ENCODE measurements at regions not wholly inside any gene's neighbourhood (a gene's known extent, or its start where the extent isn't known, plus 50 kb on each side); places are given as distances from the start of the nearest gene placed in this dataset.

DNA sequence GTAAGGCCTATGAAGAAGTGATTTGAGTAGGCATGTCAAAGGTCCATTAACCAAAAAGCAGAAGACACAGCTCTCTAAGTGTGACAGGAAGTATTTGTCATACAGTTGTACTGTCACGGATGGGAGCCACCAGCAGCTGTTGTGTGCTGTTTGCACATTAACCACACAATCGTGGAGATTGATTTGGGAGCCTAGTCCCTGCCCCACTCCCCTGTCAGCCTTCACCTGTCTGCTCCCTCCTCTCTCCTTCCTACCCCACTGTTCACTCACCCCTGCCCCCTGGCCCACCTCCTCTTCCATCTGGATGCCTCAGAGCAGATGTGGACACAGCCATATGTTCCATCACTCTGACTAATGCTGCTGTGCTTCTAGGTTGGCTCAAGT is 124.7 kb upstream of the SPACA1 start:
- TF ChIP-seq EP300 (IDR thresholded peaks at IDR 0.05), result no peak
- TF ChIP-seq, protein P1, sequence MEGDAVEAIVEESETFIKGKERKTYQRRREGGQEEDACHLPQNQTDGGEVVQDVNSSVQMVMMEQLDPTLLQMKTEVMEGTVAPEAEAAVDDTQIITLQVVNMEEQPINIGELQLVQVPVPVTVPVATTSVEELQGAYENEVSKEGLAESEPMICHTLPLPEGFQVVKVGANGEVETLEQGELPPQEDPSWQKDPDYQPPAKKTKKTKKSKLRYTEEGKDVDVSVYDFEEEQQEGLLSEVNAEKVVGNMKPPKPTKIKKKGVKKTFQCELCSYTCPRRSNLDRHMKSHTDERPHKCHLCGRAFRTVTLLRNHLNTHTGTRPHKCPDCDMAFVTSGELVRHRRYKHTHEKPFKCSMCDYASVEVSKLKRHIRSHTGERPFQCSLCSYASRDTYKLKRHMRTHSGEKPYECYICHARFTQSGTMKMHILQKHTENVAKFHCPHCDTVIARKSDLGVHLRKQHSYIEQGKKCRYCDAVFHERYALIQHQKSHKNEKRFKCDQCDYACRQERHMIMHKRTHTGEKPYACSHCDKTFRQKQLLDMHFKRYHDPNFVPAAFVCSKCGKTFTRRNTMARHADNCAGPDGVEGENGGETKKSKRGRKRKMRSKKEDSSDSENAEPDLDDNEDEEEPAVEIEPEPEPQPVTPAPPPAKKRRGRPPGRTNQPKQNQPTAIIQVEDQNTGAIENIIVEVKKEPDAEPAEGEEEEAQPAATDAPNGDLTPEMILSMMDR (IDR thresholded peaks at IDR 0.05), result no peak
- TF ChIP-seq POLR2A (IDR thresholded peaks at IDR 0.05), result no peak
- Histone ChIP-seq H3K36me3 (no peaks in the 10 kb centered on the region), H3K9me3 (no peaks in the 10 kb centered on the region), H3K27me3 (no peaks in the 10 kb centered on the region), H3K27ac (peak overlapping the region in 1 of 4 donors; percentile 30), H3K4me3 (no peak overlapping the region), H3K4me1 (peaks cover 0 to 6% (median 3%) of the 10 kb centered on the region in 4 donors)
- DNase-seq (ENCODE audit: low spot score in 2 of 2), result no peak
- WGBS, 2 donors, result 61 to 70% methylated on average over 2 of the region's 2 CpGs

DNA sequence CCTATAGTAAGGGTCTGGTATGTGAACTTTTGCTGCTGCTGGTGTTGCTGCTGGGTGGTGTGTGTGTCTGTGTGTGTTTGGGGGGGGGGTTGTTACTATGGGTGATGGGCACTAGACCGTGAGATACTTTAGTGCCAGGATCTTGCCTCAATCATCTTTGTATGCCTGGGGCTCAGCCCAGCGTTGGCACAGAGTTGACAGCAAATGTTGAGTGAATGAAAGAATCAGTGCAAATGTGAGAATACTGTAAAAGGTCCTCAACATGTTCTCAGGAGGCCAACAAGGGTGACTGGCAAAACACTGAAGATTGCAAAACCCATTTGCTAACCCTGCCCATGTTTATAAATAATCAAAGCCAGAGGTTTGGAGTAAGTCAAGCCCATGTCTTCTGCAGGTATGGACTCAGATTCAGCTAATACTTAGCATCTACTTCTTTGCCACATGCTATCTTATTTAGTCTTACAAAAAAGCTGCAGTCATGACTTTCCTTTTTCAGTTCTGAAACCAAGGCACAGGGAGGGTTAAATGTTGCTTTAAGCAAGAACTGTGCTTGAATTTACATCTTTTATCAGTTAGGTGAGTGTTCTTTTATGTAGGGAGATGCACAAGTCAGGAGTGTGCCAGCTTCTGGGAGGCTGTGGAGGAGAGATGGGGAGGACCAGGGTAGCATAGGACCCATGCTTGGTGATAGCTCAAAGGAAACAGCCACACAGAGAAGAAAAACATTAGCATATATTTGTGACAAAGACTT is 125.3 kb upstream of the SPACA1 start:
- Histone ChIP-seq H3K9me3 (no peaks in the 10 kb centered on the region), H3K27me3 (no peaks in the 10 kb centered on the region), H3K36me3 (no peaks in the 10 kb centered on the region), H3K4me1 (peaks cover 0 to 8% (median 3%) of the 10 kb centered on the region in 4 donors), H3K4me3 (no peak overlapping the region), H3K27ac (no peak overlapping the region)
- WGBS, 2 donors, result 58 to 62% methylated on average over 2 of the region's 2 CpGs
- no peak for DNase-seq (ENCODE audit: low spot score in 2 of 2)
- TF ChIP-seq POLR2A (IDR thresholded peaks at IDR 0.05) (no peak), EP300 (IDR thresholded peaks at IDR 0.05) (no peak)
- TF ChIP-seq, protein P1 (IDR thresholded peaks at IDR 0.05), result no peak

DNA sequence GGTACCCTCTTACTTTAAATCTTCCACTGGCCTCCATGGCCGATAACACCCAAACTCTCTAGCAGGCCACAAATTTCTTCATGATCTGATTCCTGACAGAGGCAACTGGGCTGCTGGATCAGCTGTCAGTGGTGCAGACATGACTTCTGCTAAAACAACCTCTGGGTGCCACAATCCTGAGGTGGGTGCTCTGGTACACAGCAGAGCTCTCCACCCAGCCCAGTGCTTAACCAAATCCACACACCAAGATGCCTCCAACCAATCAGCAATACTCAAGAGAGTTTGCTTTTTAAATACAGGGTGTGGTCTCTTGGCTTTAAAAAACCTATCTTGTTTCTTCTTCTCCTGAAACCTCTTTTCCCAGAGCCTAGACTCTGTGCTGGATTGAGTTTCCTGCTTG is 126.6 kb upstream of the SPACA1 start:
- Histone ChIP-seq H3K27ac (no peak overlapping the region), H3K36me3 (no peaks in the 10 kb centered on the region), H3K4me1 (peaks cover 0 to 8% (median 3%) of the 10 kb centered on the region in 4 donors), H3K4me3 (no peak overlapping the region), H3K9me3 (peaks cover 0 to 7% (median 0%) of the 10 kb centered on the region in 4 donors), H3K27me3 (no peaks in the 10 kb centered on the region)
- 90 to 92% methylated on average over 1 of the region's 1 CpG for WGBS, 2 donors
- TF ChIP-seq POLR2A (IDR thresholded peaks at IDR 0.05), result no peak
- TF ChIP-seq, protein P1 (IDR thresholded peaks at IDR 0.05), result no peak
- no peak for TF ChIP-seq EP300 (IDR thresholded peaks at IDR 0.05)
- no peak for DNase-seq (ENCODE audit: low spot score in 2 of 2)

DNA sequence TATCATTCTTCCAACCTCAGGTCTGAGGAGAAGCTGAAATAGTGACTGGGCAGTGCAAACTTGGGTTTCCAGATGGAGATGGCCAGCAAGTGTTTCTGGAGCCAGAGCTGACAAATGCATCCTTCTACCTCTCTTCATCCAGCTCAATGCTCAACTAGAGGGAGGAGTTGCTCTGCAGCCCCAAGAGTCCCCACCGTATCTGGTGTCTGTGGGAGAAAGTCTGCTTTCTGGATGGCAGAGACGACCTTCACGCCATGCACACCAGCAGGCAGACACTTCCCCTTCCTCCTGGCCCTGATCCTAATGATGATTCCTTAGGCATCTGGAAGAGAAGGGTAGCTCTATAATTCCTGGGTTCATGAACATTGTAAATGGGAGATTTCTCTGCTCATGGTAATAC is 127.4 kb upstream of the SPACA1 start:
- WGBS, 2 donors, result 78 to 93% methylated on average over 3 of the region's 3 CpGs
- TF ChIP-seq POLR2A (IDR thresholded peaks at IDR 0.05) (no peak), EP300 (IDR thresholded peaks at IDR 0.05) (no peak)
- TF ChIP-seq, protein P1 (IDR thresholded peaks at IDR 0.05), result no peak
- Histone ChIP-seq H3K36me3 (no peaks in the 10 kb centered on the region), H3K27ac (no peak overlapping the region), H3K9me3 (peaks cover 0 to 14% (median 0%) of the 10 kb centered on the region in 4 donors), H3K27me3 (no peaks in the 10 kb centered on the region), H3K4me3 (no peak overlapping the region), H3K4me1 (peaks cover 0 to 8% (median 3%) of the 10 kb centered on the region in 4 donors)
- DNase-seq (ENCODE audit: low spot score in 2 of 2), result no peak

DNA sequence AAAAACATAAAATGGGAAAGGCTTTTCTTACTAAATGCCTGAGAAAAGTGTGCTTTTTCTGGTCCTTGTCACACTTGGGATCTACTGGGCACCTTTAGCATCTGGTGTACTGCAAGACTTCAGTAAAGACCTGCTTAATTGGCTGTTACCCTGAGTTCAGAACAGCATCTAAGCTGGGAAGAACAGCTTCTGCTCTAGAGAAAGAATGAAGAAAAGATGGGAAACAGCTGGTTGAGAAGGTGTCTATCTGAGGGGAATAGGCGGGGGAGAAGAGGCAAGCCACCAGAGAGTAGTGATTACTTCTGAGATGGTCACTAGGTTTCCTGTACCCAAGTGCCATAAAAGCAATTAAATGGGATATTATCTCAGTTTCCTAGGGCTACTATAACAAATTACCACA is 128.2 kb upstream of the SPACA1 start:
- WGBS, 2 donors, result 97% methylated on average over 1 of the region's 1 CpG
- Histone ChIP-seq H3K4me3 (no peak overlapping the region), H3K36me3 (no peaks in the 10 kb centered on the region), H3K27ac (no peak overlapping the region), H3K9me3 (peaks cover 0 to 14% (median 0%) of the 10 kb centered on the region in 4 donors), H3K4me1 (peaks cover 0 to 8% (median 3%) of the 10 kb centered on the region in 4 donors), H3K27me3 (no peaks in the 10 kb centered on the region)
- DNase-seq (ENCODE audit: low spot score in 2 of 2), result no peak
- no peak for TF ChIP-seq POLR2A (IDR thresholded peaks at IDR 0.05)
- TF ChIP-seq, protein P1 (IDR thresholded peaks at IDR 0.05), result no peak
- TF ChIP-seq EP300 (IDR thresholded peaks at IDR 0.05), result no peak
